Endothelial cell of umbilical vein (primary cell): ENCODE measurements at regions not wholly inside any gene's neighbourhood (a gene's known extent, or its start where the extent isn't known, plus 50 kb on each side); places are given as distances from the start of the nearest gene placed in this dataset.

Source experiments
- BruUV-seq: library from RNA; stranded (reverse); fragments of 400-500 nt; replicated peaks from 2 replicates; lab custom pipeline; 2021; lab: Mats Ljungman, UMichigan
- CTCF ChIA-PET: fragments of 300-600, 350-600 bp; sonication (Branson Sonifier 250); formaldehyde crosslinking; loops from one replicate; lab custom pipeline; 2021; ENCODE audit warnings: antibody characterized with exemption, inconsistent platforms; lab: Charles Lee
- POLR2A ChIA-PET: fragments of 300-600, 350-600 bp; sonication (Branson Sonifier 250); formaldehyde crosslinking; loops from one replicate; lab custom pipeline; 2021; ENCODE audit warnings: antibody characterized with exemption, inconsistent platforms; lab: Charles Lee
- DNase-seq: peaks from one replicate; pipeline ENCODE4 v3.0.0-alpha.2; 2011; ENCODE audit warnings: low read depth, low spot score
- FAIRE-seq: peaks from 2 replicates; lab custom pipeline; 2011; peaks lifted over from hg19 to GRCh38; lab: Jason Lieb, UNC
- H2AFZ ChIP-seq: 2 replicates; pipeline ENCODE4 v1.6.0; 2012; ENCODE audit warnings: low read depth, low read length, control low read depth, inconsistent platforms
- H3K27ac ChIP-seq: 2 replicates; pipeline ENCODE4 v1.5.1; 2011; ENCODE audit warnings: low read depth, mild to moderate bottlenecking, control low read depth, low read length, moderate library complexity; ENCODE audit not compliant: insufficient read depth
- H3K27me3 ChIP-seq, 2 experiments: 2 replicates each; pipeline versions ENCODE4 v1.6.0 to v1.6.1; 2011; ENCODE audit warnings: low read length in 2 of 2, mixed read lengths in 1 of 2; ENCODE audit not compliant: control insufficient read depth in 2 of 2, insufficient read depth in 2 of 2
- H3K36me3 ChIP-seq, 2 experiments: 2 replicates in 1 of 2; 3 replicates in 1 of 2; pipeline ENCODE4 v1.5.1; 2011; ENCODE audit warnings: low read length in 2 of 2, mild to moderate bottlenecking in 1 of 2, moderate library complexity in 1 of 2; ENCODE audit not compliant: control insufficient read depth in 2 of 2, insufficient read depth in 2 of 2; ENCODE audit errors: extremely low read depth in 1 of 2
- H3K4me1 ChIP-seq: 3 replicates; pipeline ENCODE4 v1.5.1; 2011; ENCODE audit warnings: mild to moderate bottlenecking, low read length; ENCODE audit not compliant: control insufficient read depth, insufficient read depth; ENCODE audit errors: extremely low read depth
- H3K4me2 ChIP-seq: 2 replicates; pipeline ENCODE4 v1.6.1; 2011; ENCODE audit warnings: low read length, control low read depth, mixed read lengths; ENCODE audit not compliant: insufficient read depth
- H3K4me3 ChIP-seq, 3 experiments: fragments of 200-600 bp in 1 of 3; sonication (generic), shearing (Covaris generic) in 1 of 3; replicated peaks in 1 of 3; 2 replicates each; pipeline ENCODE4 v1.5.1; 2011 to 2016; ENCODE audit warnings: control low read depth in 3 of 3, low read length in 3 of 3, mild to moderate bottlenecking in 2 of 3, inconsistent platforms in 1 of 3, low read depth in 1 of 3, moderate library complexity in 1 of 3; ENCODE audit not compliant: insufficient read depth in 1 of 3
- H3K79me2 ChIP-seq: 2 replicates; pipeline ENCODE4 v1.6.0; 2012; ENCODE audit warnings: low read length, inconsistent platforms; ENCODE audit not compliant: control insufficient read depth, insufficient read depth
- H3K9ac ChIP-seq: replicated peaks from 2 replicates; pipeline ENCODE3; 2011; ENCODE audit warnings: low read length, control low read depth; ENCODE audit not compliant: insufficient read depth; ENCODE audit errors: extremely low read depth
- H3K9me1 ChIP-seq: replicated peaks from 3 replicates; pipeline ENCODE4 v1.6.0; 2011; ENCODE audit warnings: mild to moderate bottlenecking, low read length; ENCODE audit not compliant: control insufficient read depth, insufficient read depth; ENCODE audit errors: extremely low read depth
- H3K9me3 ChIP-seq: replicated peaks from 2 replicates; pipeline ENCODE4 v1.5.1; 2012; ENCODE audit warnings: low read length, inconsistent platforms; ENCODE audit not compliant: control insufficient read depth, insufficient read depth
- H4K20me1 ChIP-seq: replicated peaks from 2 replicates; pipeline ENCODE3; 2011; ENCODE audit warnings: mild to moderate bottlenecking, low read length; ENCODE audit not compliant: control insufficient read depth, insufficient read depth; ENCODE audit errors: extremely low read depth
- CTCF ChIP-seq, 2 donors: IDR thresholded peaks; 1 replicate in 1 of 2; 2 replicates in 1 of 2; pipeline ENCODE4 v1.5.1; 2011; ENCODE audit warnings: low read length in 2 of 2, mild to moderate bottlenecking in 2 of 2, moderate library complexity in 2 of 2, control low read depth in 1 of 2, inconsistent platforms in 1 of 2, low read depth in 1 of 2; ENCODE audit not compliant: insufficient read depth in 1 of 2; ENCODE audit errors: extremely low read depth in 1 of 2
- EZH2 ChIP-seq: IDR thresholded peaks from 2 replicates; pipeline ENCODE4 v1.6.1; 2012; ENCODE audit warnings: borderline replicate concordance, low read depth, mild to moderate bottlenecking, moderate library complexity, low read length, inconsistent platforms; ENCODE audit not compliant: severe bottlenecking
- FOS ChIP-seq: IDR thresholded peaks from 2 replicates; pipeline ENCODE4 v1.6.1; 2011; ENCODE audit warnings: mild to moderate bottlenecking, low read length, moderate library complexity, borderline replicate concordance; ENCODE audit not compliant: insufficient read depth
- GATA2 ChIP-seq: IDR thresholded peaks from 2 replicates; pipeline ENCODE4 v1.7.0; 2011; ENCODE audit warnings: low read depth, mild to moderate bottlenecking, moderate library complexity, mixed read lengths, low read length; ENCODE audit not compliant: insufficient read length, insufficient read depth
- JUN ChIP-seq: IDR thresholded peaks from 2 replicates; pipeline ENCODE4 v1.6.1; 2011; ENCODE audit warnings: borderline replicate concordance, low read depth; ENCODE audit not compliant: insufficient read length, insufficient read depth
- MAX ChIP-seq: IDR thresholded peaks from 2 replicates; pipeline ENCODE4 v1.6.1; 2011; ENCODE audit not compliant: insufficient read depth, insufficient read length
- MYC ChIP-seq: IDR thresholded peaks from one replicate; pipeline ENCODE4 v1.6.1; 2011; ENCODE audit warnings: mild to moderate bottlenecking, low read depth, low read length
- POLR2A ChIP-seq: IDR thresholded peaks from 2 replicates; pipeline ENCODE4 v1.6.1; 2012; ENCODE audit warnings: low read depth, mild to moderate bottlenecking, control low read depth, low read length
- POLR2AphosphoS5 ChIP-seq: IDR thresholded peaks from 2 replicates; pipeline ENCODE4 v1.6.1; 2012; ENCODE audit warnings: low read depth, mild to moderate bottlenecking, control low read depth, low read length, moderate library complexity; ENCODE audit not compliant: insufficient read depth
- dilution Hi-C: fragments of 300-500 bp; cut with MboI; formaldehyde crosslinking; loops from one replicate; pipeline ENCODE4 v1.15.0; 2019; ENCODE audit warnings: low sequenced_read_pairs; ENCODE audit not compliant: extremely low pct_ligation_motif_present
- intact Hi-C: fragments of 100-400 bp; cut with micrococcal nuclease; formaldehyde crosslinking; loops from one replicate; pipeline ENCODE4 v1.10.0; 2022

GRCh38 chr9:135259273-135259672 is 171.8 kb downstream of the OLFM1 start:
- TF ChIP-seq EZH2, result no peak
- no peak for TF ChIP-seq GATA2
- no peak for TF ChIP-seq FOS
- TF ChIP-seq POLR2AphosphoS5, result no peak
- TF ChIP-seq JUN, result no peak
- TF ChIP-seq MAX, result no peak
- no peak for TF ChIP-seq MYC
- DNase-seq (no peak), FAIRE-seq (no peak)
- BruUV-seq, result no TSS peak
- CTCF ChIA-PET, result no interaction called here
- Histone ChIP-seq H3K27ac (no peak overlapping the region), H3K27me3 (no peaks in the 10 kb centered on the region), H3K4me2 (no peak overlapping the region), H3K79me2 (no peaks in the 10 kb centered on the region), H2AFZ (no peak overlapping the region), H3K9me1 (no peaks in the 10 kb centered on the region), H3K36me3 (no peaks in the 10 kb centered on the region), H3K9ac (no peak overlapping the region), H4K20me1 (no peaks in the 10 kb centered on the region), H3K9me3 (no peaks in the 10 kb centered on the region), H3K4me3 (no peak overlapping the region), H3K4me1 (no peaks in the 10 kb centered on the region)
- POLR2A ChIA-PET, result no interaction called here
- dilution Hi-C loops, result no loop called here
- intact Hi-C loops, result no loop called here

- no TSS peak for BruUV-seq
- TF ChIP-seq GATA2, result no peak
- no peak for TF ChIP-seq FOS
- TF ChIP-seq POLR2A, result no peak
- no peak for TF ChIP-seq CTCF (IDR thresholded peaks at IDR 0.05; ENCODE audit: extremely low read depth in 1 of 2, insufficient read depth in 1 of 2, low read depth in 1 of 2, low read length in 2 of 2)
- no peak for TF ChIP-seq JUN
- no peak for TF ChIP-seq MYC
- no peak for TF ChIP-seq POLR2AphosphoS5
- no peak for TF ChIP-seq EZH2
- no peak for TF ChIP-seq MAX
- ChIA-PET CTCF (no interaction called here), POLR2A (no interaction called here)
- H3K9me3 ChIP-seq, result no peaks in the 10 kb centered on the region
- H3K9ac ChIP-seq, result no peak overlapping the region
- no peaks in the 10 kb centered on the region for H3K36me3 ChIP-seq
- no peak for DNase-seq
- no peaks in the 10 kb centered on the region for H3K4me1 ChIP-seq
- H4K20me1 ChIP-seq, result no peaks in the 10 kb centered on the region
- H3K79me2 ChIP-seq, result no peaks in the 10 kb centered on the region
- intact Hi-C loops (no loop called here), dilution Hi-C loops (no loop called here)
- no peak overlapping the region for H3K27ac ChIP-seq
- no peaks in the 10 kb centered on the region for H3K27me3 ChIP-seq
- no peak overlapping the region for H2AFZ ChIP-seq
- H3K4me2 ChIP-seq, result no peak overlapping the region
- no peak for FAIRE-seq
- H3K9me1 ChIP-seq, result no peaks in the 10 kb centered on the region
- no peak overlapping the region for H3K4me3 ChIP-seq
These were observed 173.0 kb downstream of the OLFM1 start for GRCh38 chr9:135260221-135261180.
